Esophagus squamous epithelium (tissue), 5 donors: ENCODE measurements at regions not wholly inside any gene's neighbourhood (a gene's known extent, or its start where the extent isn't known, plus 50 kb on each side); places are given as distances from the start of the nearest gene placed in this dataset.

Source experiments
- DNase-seq: peaks from one replicate; lab custom pipeline; 2025; lab: John Stamatoyannopoulos, UW
- H3K27ac ChIP-seq, 4 donors: fragments of 200-600 bp; sonication (generic); one replicate each; pipeline ENCODE4 v1.5.1; 2016 to 2019; ENCODE audit warnings: mild to moderate bottlenecking in 1 of 4
- H3K27me3 ChIP-seq, 4 donors: fragments of 200-600 bp; sonication (generic); 1 replicate in 3 of 4; 2 replicates in 1 of 4; pipeline versions ENCODE4 v1.5.1 to v1.6.0; 2017 to 2021; ENCODE audit warnings: antibody characterized with exemption in 1 of 4
- H3K36me3 ChIP-seq, 3 donors: fragments of 200-600 bp; sonication (generic); one replicate each; pipeline ENCODE4 v1.5.1; 2016 to 2019
- H3K4me1 ChIP-seq, 3 donors: fragments of 200-600 bp; sonication (generic); one replicate each; pipeline ENCODE4 v1.5.1; 2017 to 2019
- H3K4me3 ChIP-seq, 4 donors: fragments of 200-600 bp; sonication (generic); 1 replicate in 3 of 4; 2 replicates in 1 of 4; pipeline ENCODE4 v1.5.1; 2016 to 2019; ENCODE audit warnings: mild to moderate bottlenecking in 2 of 4, moderate library complexity in 1 of 4
- H3K9me3 ChIP-seq, 3 donors: fragments of 200-600 bp; sonication (generic); one replicate each; pipeline ENCODE4 v1.5.1; 2016 to 2019
- POLR2A ChIP-seq, 4 donors: fragments of 450-650 bp; IDR thresholded peaks; one replicate each; pipeline ENCODE4 v1.6.1; 2017; ENCODE audit warnings: antibody characterized with exemption in 4 of 4, mild to moderate bottlenecking in 4 of 4, moderate library complexity in 3 of 4
- WGBS, 2 donors: methylation state at CpG; one replicate each; pipeline ENCODE4 v1.1.5; 2018; 5-methylcytosine and 5-hydroxymethylcytosine counted together
- intact Hi-C: fragments of 100-400 bp; cut with DNase I; formaldehyde crosslinking; loops from one replicate; pipeline ENCODE4 v1.15.0; 2022
- TF ChIP-seq, protein P1 (sequence below), 6 experiments: fragments of 450-650 bp in 4 of 6; fragments of 200-600 bp in 2 of 6; sonication (generic) in 2 of 6; IDR thresholded peaks; one replicate each; pipeline ENCODE4 v1.5.1; 2016 to 2019; ENCODE audit warnings: antibody characterized with exemption in 6 of 6, mild to moderate bottlenecking in 4 of 6, moderate library complexity in 4 of 6
- donor health status: DM: yes; HTN: yes; CAD: no.

DNA sequence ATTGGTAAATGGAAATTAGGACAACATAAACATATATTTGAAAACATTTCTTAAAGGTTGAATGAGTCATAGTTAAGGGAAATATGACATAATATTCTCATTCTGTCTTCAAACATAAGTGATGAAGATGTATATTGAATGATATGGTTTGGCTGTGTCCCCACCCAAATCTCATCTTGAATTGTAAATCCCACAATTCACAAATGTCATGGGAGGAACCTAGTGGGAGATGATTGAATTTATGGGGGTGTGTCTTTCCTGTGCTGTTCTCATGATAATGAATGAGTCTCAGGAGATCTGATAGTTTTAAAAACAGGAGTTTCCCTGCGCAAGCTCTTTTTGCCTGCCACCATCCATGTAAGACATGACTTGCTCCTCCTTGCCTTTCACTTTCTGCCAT lies 104.4 kb upstream of the MPDZ start:
- TF ChIP-seq, protein P1, sequence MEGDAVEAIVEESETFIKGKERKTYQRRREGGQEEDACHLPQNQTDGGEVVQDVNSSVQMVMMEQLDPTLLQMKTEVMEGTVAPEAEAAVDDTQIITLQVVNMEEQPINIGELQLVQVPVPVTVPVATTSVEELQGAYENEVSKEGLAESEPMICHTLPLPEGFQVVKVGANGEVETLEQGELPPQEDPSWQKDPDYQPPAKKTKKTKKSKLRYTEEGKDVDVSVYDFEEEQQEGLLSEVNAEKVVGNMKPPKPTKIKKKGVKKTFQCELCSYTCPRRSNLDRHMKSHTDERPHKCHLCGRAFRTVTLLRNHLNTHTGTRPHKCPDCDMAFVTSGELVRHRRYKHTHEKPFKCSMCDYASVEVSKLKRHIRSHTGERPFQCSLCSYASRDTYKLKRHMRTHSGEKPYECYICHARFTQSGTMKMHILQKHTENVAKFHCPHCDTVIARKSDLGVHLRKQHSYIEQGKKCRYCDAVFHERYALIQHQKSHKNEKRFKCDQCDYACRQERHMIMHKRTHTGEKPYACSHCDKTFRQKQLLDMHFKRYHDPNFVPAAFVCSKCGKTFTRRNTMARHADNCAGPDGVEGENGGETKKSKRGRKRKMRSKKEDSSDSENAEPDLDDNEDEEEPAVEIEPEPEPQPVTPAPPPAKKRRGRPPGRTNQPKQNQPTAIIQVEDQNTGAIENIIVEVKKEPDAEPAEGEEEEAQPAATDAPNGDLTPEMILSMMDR (IDR thresholded peaks at IDR 0.05): no peak
- no peak for TF ChIP-seq POLR2A (IDR thresholded peaks at IDR 0.05)
- no peaks in the 10 kb centered on the region for H3K4me1 ChIP-seq
- intact Hi-C loops: no loop called here
- H3K27ac ChIP-seq: no peak overlapping the region
- DNase-seq: no peak
- no peaks in the 10 kb centered on the region for H3K9me3 ChIP-seq
- no peak overlapping the region for H3K4me3 ChIP-seq
- H3K27me3 ChIP-seq: no peaks in the 10 kb centered on the region
- H3K36me3 ChIP-seq: no peaks in the 10 kb centered on the region
- 73 to 100% methylated on average over 1 of the region's 1 CpG for WGBS, 2 donors

DNA sequence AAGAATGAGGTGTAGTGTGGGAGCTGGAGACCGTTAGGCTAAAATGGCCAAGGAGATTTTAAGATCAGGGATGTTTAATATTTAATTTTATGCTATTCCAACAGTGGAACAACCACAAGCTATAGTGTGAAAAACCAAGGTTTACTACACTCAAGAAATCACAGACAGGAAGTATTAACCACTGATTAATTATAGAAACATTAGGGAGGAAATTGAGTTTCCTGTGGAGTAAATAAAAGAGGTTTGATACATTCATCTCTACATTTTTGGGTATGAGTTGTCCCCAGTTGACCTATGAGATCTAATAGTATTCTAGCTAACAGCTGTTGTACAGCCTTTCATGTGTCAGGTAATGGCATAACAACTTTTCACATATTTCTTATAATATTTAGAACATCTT lies 103.7 kb upstream of the MPDZ start:
- Histone ChIP-seq H3K9me3 (no peaks in the 10 kb centered on the region), H3K27ac (no peak overlapping the region), H3K4me1 (no peaks in the 10 kb centered on the region), H3K27me3 (no peaks in the 10 kb centered on the region), H3K4me3 (no peak overlapping the region), H3K36me3 (no peaks in the 10 kb centered on the region)
- no peak for TF ChIP-seq POLR2A (IDR thresholded peaks at IDR 0.05)
- TF ChIP-seq, protein P1 (IDR thresholded peaks at IDR 0.05): no peak
- 45 to 61% methylated on average over 1 of the region's 1 CpG for WGBS, 2 donors
- DNase-seq: no peak
- intact Hi-C loops: no loop called here

DNA sequence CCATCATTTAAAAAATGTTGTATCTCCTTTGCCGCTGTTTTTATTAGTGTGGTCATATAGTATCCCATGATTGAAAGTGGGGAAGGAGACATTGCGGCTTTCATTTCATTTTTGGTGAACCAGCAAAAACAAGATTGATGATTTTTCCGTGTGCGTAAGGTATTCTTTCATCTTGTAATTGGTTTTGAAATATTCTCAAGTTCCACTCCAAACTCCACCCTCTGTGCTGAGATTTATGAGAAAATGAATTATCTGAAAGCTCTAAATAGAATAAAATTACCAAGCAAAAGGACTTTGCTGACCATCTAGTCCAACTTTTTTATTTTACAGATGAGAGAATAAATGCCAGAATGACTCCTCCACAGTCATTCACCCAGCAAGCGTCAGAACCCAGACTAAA lies 103.1 kb upstream of the MPDZ start:
- Histone ChIP-seq H3K27me3 (no peaks in the 10 kb centered on the region), H3K4me3 (no peak overlapping the region), H3K9me3 (no peaks in the 10 kb centered on the region), H3K4me1 (no peaks in the 10 kb centered on the region), H3K36me3 (no peaks in the 10 kb centered on the region), H3K27ac (no peak overlapping the region)
- intact Hi-C loops: no loop called here
- TF ChIP-seq POLR2A (IDR thresholded peaks at IDR 0.05): no peak
- TF ChIP-seq, protein P1 (IDR thresholded peaks at IDR 0.05): no peak
- 75 to 90% methylated on average over 5 of the region's 5 CpGs for WGBS, 2 donors
- DNase-seq: no peak

- TF ChIP-seq, protein P1 (IDR thresholded peaks at IDR 0.05): no peak
- no peak for TF ChIP-seq POLR2A (IDR thresholded peaks at IDR 0.05)
- intact Hi-C loops: no loop called here
- Histone ChIP-seq H3K4me1 (no peaks in the 10 kb centered on the region), H3K27me3 (no peaks in the 10 kb centered on the region), H3K36me3 (no peaks in the 10 kb centered on the region), H3K9me3 (no peaks in the 10 kb centered on the region), H3K27ac (no peak overlapping the region), H3K4me3 (no peak overlapping the region)
- WGBS, 2 donors: 71 to 80% methylated on average over 3 of the region's 3 CpGs
- no peak for DNase-seq
Observed at GRCh38 chr9:13380903-13381302, 101.4 kb upstream of the MPDZ start.

DNA sequence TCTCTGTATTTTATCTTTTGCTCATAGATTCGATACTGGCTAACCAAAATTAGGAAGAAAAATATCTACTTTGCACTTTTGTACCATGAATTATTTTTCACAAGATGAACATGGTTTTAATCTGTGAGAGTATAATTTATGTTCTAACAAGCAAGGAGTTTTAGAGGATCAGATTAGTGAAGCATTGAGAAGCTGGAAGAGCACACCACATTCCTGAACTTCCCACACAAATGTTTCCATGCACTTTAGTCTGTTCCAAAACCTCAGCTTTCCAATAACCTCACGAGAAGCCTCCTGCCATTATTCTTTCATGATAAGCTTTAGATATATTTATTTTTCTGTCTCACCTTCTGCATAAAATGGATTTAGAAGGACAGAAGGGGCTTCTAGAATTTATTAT lies 98.7 kb upstream of the MPDZ start:
- no peak overlapping the region for H3K4me3 ChIP-seq
- H3K27me3 ChIP-seq: no peaks in the 10 kb centered on the region
- H3K36me3 ChIP-seq: no peaks in the 10 kb centered on the region
- 30 to 51% methylated on average over 2 of the region's 2 CpGs for WGBS, 2 donors
- no peaks in the 10 kb centered on the region for H3K9me3 ChIP-seq
- TF ChIP-seq, protein P1 (IDR thresholded peaks at IDR 0.05): no peak
- no peak for TF ChIP-seq POLR2A (IDR thresholded peaks at IDR 0.05)
- no peak for DNase-seq
- no peaks in the 10 kb centered on the region for H3K4me1 ChIP-seq
- intact Hi-C loops: no loop called here
- H3K27ac ChIP-seq: no peak overlapping the region
